ENCODE measurements at regions not wholly inside any gene's neighbourhood (a gene's known extent, or its start where the extent isn't known, plus 50 kb on each side); places are given as distances from the start of the nearest gene placed in this dataset.

DNA sequence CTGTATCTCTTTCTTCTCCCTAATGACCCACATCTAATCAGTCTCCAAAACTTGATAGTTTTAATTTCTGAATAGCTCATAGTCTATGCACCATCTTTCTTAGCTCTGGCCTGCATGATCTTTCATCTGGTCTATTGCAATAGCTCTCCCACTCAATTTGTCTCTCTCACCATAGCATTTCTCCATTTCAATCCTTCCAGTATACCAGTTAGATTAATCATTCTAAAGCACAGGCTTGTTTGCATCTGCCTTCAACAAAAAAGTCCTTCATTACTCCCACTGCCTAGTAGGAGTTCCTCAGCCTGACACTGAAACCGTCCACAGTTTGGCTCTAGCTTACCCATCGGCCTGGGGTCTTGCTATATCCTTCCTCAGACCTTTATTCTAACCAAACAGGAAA is 344.9 kb downstream of the ENC1 start:
- TF ChIP-seq, protein P1, sequence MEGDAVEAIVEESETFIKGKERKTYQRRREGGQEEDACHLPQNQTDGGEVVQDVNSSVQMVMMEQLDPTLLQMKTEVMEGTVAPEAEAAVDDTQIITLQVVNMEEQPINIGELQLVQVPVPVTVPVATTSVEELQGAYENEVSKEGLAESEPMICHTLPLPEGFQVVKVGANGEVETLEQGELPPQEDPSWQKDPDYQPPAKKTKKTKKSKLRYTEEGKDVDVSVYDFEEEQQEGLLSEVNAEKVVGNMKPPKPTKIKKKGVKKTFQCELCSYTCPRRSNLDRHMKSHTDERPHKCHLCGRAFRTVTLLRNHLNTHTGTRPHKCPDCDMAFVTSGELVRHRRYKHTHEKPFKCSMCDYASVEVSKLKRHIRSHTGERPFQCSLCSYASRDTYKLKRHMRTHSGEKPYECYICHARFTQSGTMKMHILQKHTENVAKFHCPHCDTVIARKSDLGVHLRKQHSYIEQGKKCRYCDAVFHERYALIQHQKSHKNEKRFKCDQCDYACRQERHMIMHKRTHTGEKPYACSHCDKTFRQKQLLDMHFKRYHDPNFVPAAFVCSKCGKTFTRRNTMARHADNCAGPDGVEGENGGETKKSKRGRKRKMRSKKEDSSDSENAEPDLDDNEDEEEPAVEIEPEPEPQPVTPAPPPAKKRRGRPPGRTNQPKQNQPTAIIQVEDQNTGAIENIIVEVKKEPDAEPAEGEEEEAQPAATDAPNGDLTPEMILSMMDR (IDR thresholded peaks at IDR 0.05): no peak
- no peak for TF ChIP-seq POLR2A (IDR thresholded peaks at IDR 0.05)

Data from testis (tissue), 2 donors.